ENCODE measurements at regions not wholly inside any gene's neighbourhood (a gene's known extent, or its start where the extent isn't known, plus 50 kb on each side); places are given as distances from the start of the nearest gene placed in this dataset.
A peak's percentile ranks its signal among the peaks of the same experiment; 100 is the strongest.
"Not testable (repeated sequence)": the region's sequence is repeated elsewhere in the genome, so short reads cannot be mapped to it uniquely, and the experiment has no call there.

GRCh38 chrY:11214851-11215250, 1486.2 kb upstream of the USP9Y start:
- H3K27me3 ChIP-seq, H3K9me3 ChIP-seq, H3K4me1 ChIP-seq, H3K36me3 ChIP-seq, DNase-seq: not testable (repeated sequence)
- Histone ChIP-seq H3K4me3 (peak overlapping the region in 2 of 4 donors; percentile 12 to 29), H3K27ac (peak overlapping the region in 1 of 4 donors; percentile 46)

Small RNA genes lying in the stretch of these regions (small RNA-seq; reads per million reads assigned to genes)
- gene AC134878.1 (0 reads per million in 2 donors), gene AC140113.1 (0 reads per million in 2 donors), gene AC140113.2 (0 reads per million in 2 donors), gene AC140113.3 (0 reads per million in 2 donors), gene AC140113.4 (0 reads per million in 2 donors), gene ANKRD20A6P (0 reads per million in 2 donors)

Data from Peyer's patch (tissue), 4 donors.